Embryonic facial prominence (tissue), 1 donor: ENCODE measurements at regions not wholly inside any gene's neighbourhood (a gene's known extent, or its start where the extent isn't known, plus 50 kb on each side); places are given as distances from the start of the nearest gene placed in this dataset.

Experiments
- DNase-seq: peaks from one replicate; pipeline ENCODE4 v3.0.0-alpha.2; 2016; ENCODE audit errors: extremely low spot score

GRCh38 chr16:82405736-82406135, 221.0 kb upstream of the CDH13 start:
- DNase-seq, result no peak

GRCh38 chr16:82404586-82405315, 222.0 kb upstream of the CDH13 start:
- no peak for DNase-seq

GRCh38 chr16:82402665-82403218, 224.0 kb upstream of the CDH13 start:
- DNase-seq, result no peak

- no peak for DNase-seq
These were observed 226.7 kb upstream of the CDH13 start for GRCh38 chr16:82400046-82400445.

GRCh38 chr16:82396509-82396908, 226.5 kb upstream of the MPHOSPH6 start:
- no peak for DNase-seq

GRCh38 chr16:82395212-82395611, 225.2 kb upstream of the MPHOSPH6 start:
- no peak for DNase-seq

GRCh38 chr16:82391690-82392089, 221.7 kb upstream of the MPHOSPH6 start:
- no peak for DNase-seq

- no peak for DNase-seq
These were observed 220.1 kb upstream of the MPHOSPH6 start for GRCh38 chr16:82389956-82390650.

- no peak for DNase-seq
These were observed 216.7 kb upstream of the MPHOSPH6 start for GRCh38 chr16:82386761-82387160.

- DNase-seq, result no peak
These were observed 214.9 kb upstream of the MPHOSPH6 start for GRCh38 chr16:82384949-82385348.

- DNase-seq, result no peak
These were observed 214.0 kb upstream of the MPHOSPH6 start for GRCh38 chr16:82384017-82384416.

GRCh38 chr16:82382521-82382920, 212.5 kb upstream of the MPHOSPH6 start:
- DNase-seq, result no peak

- DNase-seq, result no peak
These were observed 209.5 kb upstream of the MPHOSPH6 start for GRCh38 chr16:82379551-82379950.

- no peak for DNase-seq
These were observed 204.0 kb upstream of the MPHOSPH6 start for GRCh38 chr16:82373976-82374375.

- no peak for DNase-seq
These were observed 200.3 kb upstream of the MPHOSPH6 start for GRCh38 chr16:82370282-82370681.

- no peak for DNase-seq
These were observed 198.0 kb upstream of the MPHOSPH6 start for GRCh38 chr16:82368041-82368440.

GRCh38 chr16:82366462-82366861, 196.4 kb upstream of the MPHOSPH6 start:
- no peak for DNase-seq

- DNase-seq, result no peak
These were observed 194.7 kb upstream of the MPHOSPH6 start for GRCh38 chr16:82364690-82365089.

- DNase-seq, result no peak
These were observed 193.2 kb upstream of the MPHOSPH6 start for GRCh38 chr16:82363026-82363816.

- no peak for DNase-seq
These were observed 191.9 kb upstream of the MPHOSPH6 start for GRCh38 chr16:82361885-82362284.

- DNase-seq, result no peak
These were observed 190.2 kb upstream of the MPHOSPH6 start for GRCh38 chr16:82360024-82360783.
